HG03175 (cell line): ENCODE measurements at regions not wholly inside any gene's neighbourhood (a gene's known extent, or its start where the extent isn't known, plus 50 kb on each side); places are given as distances from the start of the nearest gene placed in this dataset.

Experiments used
- ATAC-seq: cut with Tn5 transposase; IDR thresholded peaks from one replicate; pipeline ENCODE4 v1.9.1; 2021; ENCODE audit warnings: mild to moderate bottlenecking, moderate library complexity; ENCODE audit not compliant: unreplicated experiment

DNA sequence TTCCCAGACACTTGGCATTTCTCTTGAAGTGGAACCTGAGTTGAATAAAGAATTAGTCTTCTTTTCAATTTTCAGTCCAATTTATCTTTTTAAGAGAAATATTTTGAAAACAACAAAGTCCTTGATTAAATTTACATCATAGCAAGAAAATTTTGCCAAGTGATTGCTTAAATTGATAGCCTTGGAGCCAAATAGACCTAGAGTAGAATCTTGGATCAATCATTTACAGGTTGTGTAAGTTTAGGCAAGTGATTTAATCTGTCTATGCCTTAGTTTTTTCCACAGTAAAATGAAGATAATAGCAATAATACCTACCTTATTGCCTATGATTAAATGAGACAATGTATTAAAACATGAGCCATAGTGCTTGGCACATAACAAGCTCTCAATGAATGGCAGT lies 113.9 kb downstream of the LHX9 start:
- no peak for ATAC-seq

DNA sequence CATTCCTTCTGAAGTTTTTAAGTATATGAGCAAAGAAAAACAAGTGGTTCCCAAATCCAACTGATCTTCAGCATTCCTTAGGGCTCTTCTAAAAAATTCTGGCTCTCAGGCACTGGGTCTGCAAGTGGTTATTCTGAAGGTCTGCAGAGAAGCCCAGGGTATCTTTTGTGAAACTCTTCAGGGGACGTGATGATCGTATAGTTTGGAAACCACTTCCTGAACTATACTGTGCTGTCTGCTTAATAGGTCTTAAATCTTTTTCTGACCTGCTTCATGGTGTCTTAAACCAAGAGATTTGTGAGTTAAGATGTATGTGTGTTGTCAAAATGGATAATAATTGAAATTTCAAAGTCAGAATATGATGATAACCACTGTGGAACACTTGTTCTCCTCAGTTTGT lies 115.5 kb downstream of the LHX9 start:
- ATAC-seq, result no peak

DNA sequence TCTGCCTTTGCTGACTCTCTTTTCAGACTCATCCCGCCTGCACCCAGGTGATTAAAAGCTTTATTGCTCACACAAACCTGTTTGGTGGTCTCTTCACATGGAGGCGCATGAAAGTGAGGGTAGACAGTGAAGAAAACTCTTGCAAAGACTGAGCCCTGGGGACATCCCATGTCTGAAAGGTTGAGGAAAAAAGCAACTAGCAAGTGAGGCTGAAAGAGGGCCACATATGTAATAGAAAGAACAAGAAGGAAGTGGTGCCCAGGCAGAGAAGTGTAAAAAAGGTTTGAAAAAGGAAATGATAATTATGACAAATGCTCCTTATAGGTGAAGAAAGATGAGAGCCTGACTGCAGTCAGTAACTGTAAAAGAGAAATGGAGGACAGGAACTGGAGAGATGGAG lies 115.9 kb upstream of the NEK7 start:
- no peak for ATAC-seq

DNA sequence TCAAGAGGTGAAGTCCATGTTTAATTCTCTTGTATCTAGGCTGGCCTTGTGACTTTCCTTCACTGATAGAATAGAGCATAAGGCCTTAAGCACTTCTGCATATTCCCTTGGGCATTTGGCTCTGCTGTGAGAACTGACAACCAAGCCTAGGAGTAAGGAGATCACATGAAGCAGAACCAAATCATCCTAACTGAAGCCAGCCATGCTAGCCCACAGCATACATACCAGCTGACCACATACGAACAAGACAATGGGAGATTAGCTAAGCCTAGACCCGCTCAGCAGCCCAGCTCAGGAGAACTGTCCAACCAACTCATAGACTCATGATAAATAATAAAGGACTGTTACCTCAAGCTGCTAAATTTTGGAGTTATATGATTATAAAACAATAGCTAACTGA lies 114.6 kb upstream of the NEK7 start:
- no peak for ATAC-seq

DNA sequence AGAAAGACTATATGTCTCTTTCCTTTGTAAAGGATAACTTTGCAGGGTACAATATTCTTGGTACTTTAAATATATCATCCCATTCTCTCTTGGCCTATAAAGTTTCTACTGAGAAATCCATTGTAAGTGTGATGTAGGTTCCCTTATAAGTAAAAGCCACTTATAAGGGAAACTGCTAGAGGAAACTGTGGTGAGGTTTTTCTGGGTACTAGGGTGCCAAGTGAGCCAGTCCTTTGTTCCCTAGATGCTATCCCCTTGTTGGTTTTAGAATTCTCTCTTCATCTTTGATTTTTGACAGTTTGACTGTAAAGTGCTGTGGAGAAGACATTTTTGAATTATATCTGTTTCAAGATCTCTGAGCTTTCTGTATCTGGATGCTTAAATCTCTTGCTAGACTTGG lies 108.9 kb upstream of the NEK7 start:
- ATAC-seq, result no peak

- ATAC-seq, result no peak
These were observed 102.3 kb upstream of the NEK7 start for GRCh38 chr1:198054510-198054909.

GRCh38 chr1:198056255-198056654 lies 100.5 kb upstream of the NEK7 start:
- ATAC-seq, result peak; percentile 81

GRCh38 chr1:198064181-198064580 lies 92.6 kb upstream of the NEK7 start:
- ATAC-seq, result no peak

- ATAC-seq, result no peak
These were observed 88.5 kb upstream of the NEK7 start for GRCh38 chr1:198068285-198068684.

DNA sequence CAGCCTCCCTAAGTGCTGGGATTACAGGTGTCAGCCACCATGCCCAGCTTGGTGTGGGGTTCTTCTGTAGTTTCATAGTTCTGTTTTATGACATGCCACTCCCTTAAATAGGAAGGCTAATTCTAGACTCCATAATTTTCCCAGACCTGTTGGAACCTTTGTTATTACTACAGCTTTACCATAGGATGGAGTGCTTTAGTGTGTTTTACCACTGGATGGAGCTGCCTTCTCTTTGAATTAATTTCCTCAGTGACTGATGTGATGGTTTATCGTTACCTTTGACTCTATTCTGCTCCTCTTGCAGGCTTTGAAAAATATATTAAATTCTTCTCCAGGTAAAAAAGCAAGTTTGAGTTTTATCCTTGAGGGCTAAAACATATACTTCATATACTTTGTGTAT lies 84.6 kb upstream of the NEK7 start:
- no peak for ATAC-seq

- ATAC-seq, result no peak
These were observed 81.5 kb upstream of the NEK7 start for GRCh38 chr1:198075296-198075695.

GRCh38 chr1:198079432-198079951 lies 77.3 kb upstream of the NEK7 start:
- no peak for ATAC-seq

GRCh38 chr1:198082576-198082975 lies 74.2 kb upstream of the NEK7 start:
- ATAC-seq, result no peak

DNA sequence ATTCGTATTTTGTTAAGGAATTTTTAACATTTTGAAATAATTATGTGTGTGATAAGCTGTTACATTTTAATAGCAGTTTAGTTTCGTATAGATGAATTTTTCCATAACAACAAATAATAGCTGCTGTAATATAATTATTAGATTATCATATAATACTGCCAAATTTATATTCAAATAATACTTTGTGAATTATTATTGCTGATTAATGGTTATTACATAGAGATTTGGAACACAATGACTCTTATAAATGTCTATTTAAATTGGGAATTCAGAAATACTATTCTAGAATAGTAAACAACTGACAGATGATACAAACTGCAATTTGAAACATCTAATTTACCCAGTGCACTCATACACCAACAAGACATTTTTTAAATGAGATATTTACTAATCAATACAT lies 73.2 kb upstream of the NEK7 start:
- ATAC-seq, result no peak

GRCh38 chr1:198084241-198084908 lies 72.4 kb upstream of the NEK7 start:
- no peak for ATAC-seq

DNA sequence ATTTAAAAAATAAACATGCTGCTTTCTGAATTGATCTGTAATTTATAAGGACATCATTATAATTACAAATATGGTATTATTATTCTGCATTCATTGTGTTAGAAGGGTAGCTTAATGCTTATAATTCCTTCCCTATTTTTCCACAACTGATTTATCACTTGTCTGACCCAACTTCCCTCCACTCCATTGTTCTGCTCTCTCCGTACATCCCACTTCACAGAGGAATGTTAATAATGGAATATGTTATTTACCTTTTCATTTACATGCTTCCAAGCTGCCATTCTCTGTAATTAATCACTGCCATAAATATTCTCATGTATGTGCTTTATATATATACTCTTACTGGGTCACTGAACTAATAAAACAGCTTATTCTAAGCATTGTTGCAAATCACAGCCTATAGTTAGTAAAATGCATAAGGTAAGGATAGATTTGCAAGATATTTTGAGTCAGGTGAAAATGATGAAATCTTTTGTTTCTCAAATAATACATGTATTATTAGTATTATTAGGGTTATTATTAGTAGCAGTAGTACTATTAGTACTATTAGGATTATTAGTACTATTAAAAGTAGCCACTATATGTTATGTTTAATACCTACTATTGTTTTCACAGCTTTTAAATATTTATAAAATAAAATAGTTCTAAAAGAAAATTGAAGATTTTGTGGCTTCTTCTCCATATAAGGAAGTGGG lies 70.6 kb upstream of the NEK7 start:
- no peak for ATAC-seq

DNA sequence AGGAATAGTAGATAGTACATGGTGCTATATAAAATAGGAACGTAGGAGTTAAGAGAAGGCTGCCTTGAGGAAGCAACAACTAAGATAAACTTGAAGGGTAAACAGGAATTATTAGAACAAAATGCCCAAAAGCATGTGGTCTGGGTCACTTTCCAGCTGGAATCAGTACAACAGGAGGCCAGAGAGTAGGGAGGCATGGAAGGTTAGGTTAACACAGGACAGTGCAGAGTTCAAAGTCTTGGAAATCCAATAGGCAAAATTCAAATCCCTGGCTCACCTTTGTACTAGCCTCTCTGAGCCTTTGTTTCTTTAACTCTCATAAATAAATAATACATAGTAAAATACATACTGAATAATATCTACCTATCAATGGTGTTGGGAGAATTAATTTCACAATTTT lies 69.0 kb upstream of the NEK7 start:
- ATAC-seq, result no peak

- peak; percentile 60 for ATAC-seq
These were observed 68.3 kb upstream of the NEK7 start for GRCh38 chr1:198088360-198089071.

- ATAC-seq, result no peak
These were observed 60.4 kb upstream of the NEK7 start for GRCh38 chr1:198096390-198096789.

DNA sequence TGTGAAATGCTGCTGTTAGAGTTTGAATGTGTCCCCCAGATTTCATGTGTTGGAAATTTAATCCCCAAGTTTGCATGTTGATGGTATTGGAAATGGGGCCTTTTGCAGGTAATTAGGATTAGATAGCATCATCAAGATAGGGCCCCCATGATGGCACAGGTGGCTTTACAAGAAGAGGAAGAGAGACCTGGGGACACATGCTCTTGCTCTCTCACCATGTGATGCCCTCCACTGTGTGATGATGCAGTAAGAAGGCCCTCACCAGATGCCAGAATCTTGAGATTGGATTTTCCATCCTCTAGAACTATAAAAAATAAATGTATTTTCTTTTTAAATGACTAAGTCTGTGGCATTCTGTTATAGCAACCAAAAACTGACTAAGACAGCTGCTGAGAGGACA lies 57.0 kb upstream of the NEK7 start:
- ATAC-seq, result no peak

DNA sequence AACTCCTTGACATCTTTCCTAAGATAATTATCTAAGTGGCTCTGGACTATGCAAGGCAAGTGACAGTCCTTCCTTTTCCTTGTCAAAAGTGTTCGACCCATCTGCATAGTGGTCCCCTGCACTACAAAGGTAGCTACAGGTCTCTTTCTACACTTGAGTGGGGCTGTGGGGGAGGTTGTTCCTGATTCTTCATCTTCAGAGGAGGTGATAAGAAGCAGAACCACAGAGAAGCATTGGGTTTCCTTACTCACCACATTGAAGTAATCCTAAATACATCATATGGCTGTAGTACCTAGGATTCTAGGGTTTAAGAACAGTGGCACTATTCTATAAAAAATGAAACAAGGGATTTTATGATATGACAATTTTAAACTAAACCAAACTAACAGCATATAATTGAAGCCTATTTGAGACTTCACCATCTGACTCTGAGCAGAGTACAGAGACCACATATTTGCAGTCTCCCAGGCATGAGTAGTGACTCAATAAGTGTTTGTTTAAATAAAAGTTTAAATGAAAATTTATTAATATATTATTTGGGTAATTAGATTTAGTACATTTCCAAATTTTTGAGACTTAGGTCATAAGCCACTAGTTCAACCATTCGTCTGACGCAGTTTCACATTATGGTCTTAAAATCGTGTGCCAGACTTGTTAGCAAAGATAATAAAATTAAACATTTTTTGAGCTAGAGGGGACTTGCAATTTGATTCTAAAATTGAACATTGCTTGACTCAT lies 54.9 kb upstream of the NEK7 start:
- no peak for ATAC-seq
